Tibial nerve (tissue), 4 donors: ENCODE measurements at regions not wholly inside any gene's neighbourhood (a gene's known extent, or its start where the extent isn't known, plus 50 kb on each side); places are given as distances from the start of the nearest gene placed in this dataset.

Experiments used
- EP300 ChIP-seq, 2 donors: sonication (generic); formaldehyde crosslinking; IDR thresholded peaks; one replicate each; pipeline ENCODE4 v1.6.1; 2017; ENCODE audit warnings: antibody characterized with exemption in 2 of 2, mild to moderate bottlenecking in 1 of 2
- POLR2A ChIP-seq, 2 donors: fragments of 450-650 bp; IDR thresholded peaks; one replicate each; pipeline ENCODE4 v1.6.1; 2017; ENCODE audit warnings: antibody characterized with exemption in 2 of 2, mild to moderate bottlenecking in 2 of 2, moderate library complexity in 2 of 2
- TF ChIP-seq, protein P1 (sequence below), 5 experiments: fragments of 200-600 bp in 3 of 5; fragments of 450-650 bp in 2 of 5; sonication (generic) in 3 of 5; IDR thresholded peaks; one replicate each; pipeline ENCODE4 v1.5.1; 2016 to 2019; ENCODE audit warnings: antibody characterized with exemption in 5 of 5, mild to moderate bottlenecking in 3 of 5, moderate library complexity in 2 of 5

DNA sequence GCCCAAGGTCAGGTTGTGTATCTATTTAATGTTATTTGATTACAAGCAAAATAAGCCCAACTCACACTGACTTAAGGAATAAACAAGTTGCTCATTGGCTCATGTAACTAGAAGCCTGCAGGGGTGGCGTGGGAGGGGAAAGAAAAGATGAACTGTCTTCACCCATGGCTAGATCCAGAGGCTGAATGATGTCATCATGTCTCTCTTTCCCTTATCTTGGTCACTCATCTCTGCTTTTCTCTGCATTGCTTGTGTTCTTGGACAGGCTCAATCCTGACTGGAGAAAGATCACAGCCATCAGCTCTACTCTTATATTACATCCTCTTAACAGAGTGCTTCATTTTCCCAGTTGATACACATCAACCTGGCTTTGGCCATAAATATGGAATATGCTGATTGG lies 290.0 kb upstream of the DIAPH2 start:
- TF ChIP-seq, protein P1, sequence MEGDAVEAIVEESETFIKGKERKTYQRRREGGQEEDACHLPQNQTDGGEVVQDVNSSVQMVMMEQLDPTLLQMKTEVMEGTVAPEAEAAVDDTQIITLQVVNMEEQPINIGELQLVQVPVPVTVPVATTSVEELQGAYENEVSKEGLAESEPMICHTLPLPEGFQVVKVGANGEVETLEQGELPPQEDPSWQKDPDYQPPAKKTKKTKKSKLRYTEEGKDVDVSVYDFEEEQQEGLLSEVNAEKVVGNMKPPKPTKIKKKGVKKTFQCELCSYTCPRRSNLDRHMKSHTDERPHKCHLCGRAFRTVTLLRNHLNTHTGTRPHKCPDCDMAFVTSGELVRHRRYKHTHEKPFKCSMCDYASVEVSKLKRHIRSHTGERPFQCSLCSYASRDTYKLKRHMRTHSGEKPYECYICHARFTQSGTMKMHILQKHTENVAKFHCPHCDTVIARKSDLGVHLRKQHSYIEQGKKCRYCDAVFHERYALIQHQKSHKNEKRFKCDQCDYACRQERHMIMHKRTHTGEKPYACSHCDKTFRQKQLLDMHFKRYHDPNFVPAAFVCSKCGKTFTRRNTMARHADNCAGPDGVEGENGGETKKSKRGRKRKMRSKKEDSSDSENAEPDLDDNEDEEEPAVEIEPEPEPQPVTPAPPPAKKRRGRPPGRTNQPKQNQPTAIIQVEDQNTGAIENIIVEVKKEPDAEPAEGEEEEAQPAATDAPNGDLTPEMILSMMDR (IDR thresholded peaks at IDR 0.05): no peak
- no peak for TF ChIP-seq EP300 (IDR thresholded peaks at IDR 0.05)
- TF ChIP-seq POLR2A (IDR thresholded peaks at IDR 0.05): no peak
